ENCODE measurements at regions not wholly inside any gene's neighbourhood (a gene's known extent, or its start where the extent isn't known, plus 50 kb on each side); places are given as distances from the start of the nearest gene placed in this dataset.

DNA sequence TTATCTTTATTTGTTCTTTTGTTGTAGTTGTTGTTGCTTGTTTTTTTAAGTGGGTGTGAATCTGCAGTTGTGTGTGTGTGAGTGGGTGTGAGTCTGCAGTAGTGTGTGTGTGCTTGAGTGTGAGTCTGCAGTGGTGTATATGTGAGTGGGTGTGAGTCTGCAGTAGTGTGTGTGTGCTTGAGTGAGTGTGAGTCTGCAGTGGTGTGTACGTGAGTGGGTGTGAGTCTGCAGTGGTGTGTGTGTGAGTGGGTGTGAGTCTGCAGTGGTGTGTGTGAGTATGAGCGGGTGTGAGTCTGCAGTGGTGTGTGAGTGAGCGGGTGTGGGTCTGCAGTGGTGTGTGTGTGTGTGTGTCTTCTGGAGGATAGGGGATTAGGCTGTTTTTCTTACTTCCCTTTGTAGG is 1186.8 kb upstream of the SEL1L start:
- TF ChIP-seq, protein P1, sequence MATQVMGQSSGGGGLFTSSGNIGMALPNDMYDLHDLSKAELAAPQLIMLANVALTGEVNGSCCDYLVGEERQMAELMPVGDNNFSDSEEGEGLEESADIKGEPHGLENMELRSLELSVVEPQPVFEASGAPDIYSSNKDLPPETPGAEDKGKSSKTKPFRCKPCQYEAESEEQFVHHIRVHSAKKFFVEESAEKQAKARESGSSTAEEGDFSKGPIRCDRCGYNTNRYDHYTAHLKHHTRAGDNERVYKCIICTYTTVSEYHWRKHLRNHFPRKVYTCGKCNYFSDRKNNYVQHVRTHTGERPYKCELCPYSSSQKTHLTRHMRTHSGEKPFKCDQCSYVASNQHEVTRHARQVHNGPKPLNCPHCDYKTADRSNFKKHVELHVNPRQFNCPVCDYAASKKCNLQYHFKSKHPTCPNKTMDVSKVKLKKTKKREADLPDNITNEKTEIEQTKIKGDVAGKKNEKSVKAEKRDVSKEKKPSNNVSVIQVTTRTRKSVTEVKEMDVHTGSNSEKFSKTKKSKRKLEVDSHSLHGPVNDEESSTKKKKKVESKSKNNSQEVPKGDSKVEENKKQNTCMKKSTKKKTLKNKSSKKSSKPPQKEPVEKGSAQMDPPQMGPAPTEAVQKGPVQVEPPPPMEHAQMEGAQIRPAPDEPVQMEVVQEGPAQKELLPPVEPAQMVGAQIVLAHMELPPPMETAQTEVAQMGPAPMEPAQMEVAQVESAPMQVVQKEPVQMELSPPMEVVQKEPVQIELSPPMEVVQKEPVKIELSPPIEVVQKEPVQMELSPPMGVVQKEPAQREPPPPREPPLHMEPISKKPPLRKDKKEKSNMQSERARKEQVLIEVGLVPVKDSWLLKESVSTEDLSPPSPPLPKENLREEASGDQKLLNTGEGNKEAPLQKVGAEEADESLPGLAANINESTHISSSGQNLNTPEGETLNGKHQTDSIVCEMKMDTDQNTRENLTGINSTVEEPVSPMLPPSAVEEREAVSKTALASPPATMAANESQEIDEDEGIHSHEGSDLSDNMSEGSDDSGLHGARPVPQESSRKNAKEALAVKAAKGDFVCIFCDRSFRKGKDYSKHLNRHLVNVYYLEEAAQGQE (IDR thresholded peaks at IDR 0.05; ENCODE audit: insufficient read depth in 1 of 2, low read depth in 2 of 2, low read length in 2 of 2), result no peak
- no peak for TF ChIP-seq TAF1 (IDR thresholded peaks at IDR 0.05; ENCODE audit: borderline replicate concordance, insufficient read depth, low read length)
